GM21423 (cell line): ENCODE measurements at regions not wholly inside any gene's neighbourhood (a gene's known extent, or its start where the extent isn't known, plus 50 kb on each side); places are given as distances from the start of the nearest gene placed in this dataset.
"Not testable (repeated sequence)": the region's sequence is repeated elsewhere in the genome, so short reads cannot be mapped to it uniquely, and the experiment has no call there.

ENCODE experiments used
- ATAC-seq: cut with Tn5 transposase; IDR thresholded peaks from one replicate; pipeline ENCODE4 v1.9.1; 2021; ENCODE audit warnings: mild to moderate bottlenecking, moderate library complexity; ENCODE audit not compliant: unreplicated experiment

- ATAC-seq, result no peak
Observed at GRCh38 chr2:167844714-167845530, 402.5 kb downstream of the STK39 start.

- ATAC-seq, result no peak
Observed at GRCh38 chr2:167843657-167844056, 403.7 kb downstream of the STK39 start.

- ATAC-seq, result no peak
Observed at GRCh38 chr2:167843217-167843616, 404.2 kb downstream of the STK39 start.

GRCh38 chr2:167842047-167842446 lies 405.3 kb downstream of the STK39 start:
- ATAC-seq, result no peak

GRCh38 chr2:167835290-167835689 lies 412.1 kb downstream of the STK39 start:
- not testable (repeated sequence) for ATAC-seq

GRCh38 chr2:167834707-167835106 lies 412.7 kb downstream of the STK39 start:
- no peak for ATAC-seq

GRCh38 chr2:167833294-167833693 lies 414.1 kb downstream of the STK39 start:
- ATAC-seq, result no peak

- ATAC-seq, result no peak
Observed at GRCh38 chr2:167832868-167833287, 414.5 kb downstream of the STK39 start.

- no peak for ATAC-seq
Observed at GRCh38 chr2:167827352-167828097, 419.9 kb downstream of the STK39 start.

GRCh38 chr2:167826906-167827305 lies 420.5 kb downstream of the STK39 start:
- no peak for ATAC-seq

- ATAC-seq, result no peak
Observed at GRCh38 chr2:167825664-167826063, 421.7 kb downstream of the STK39 start.

GRCh38 chr2:167822690-167823465 lies 424.5 kb downstream of the STK39 start:
- no peak for ATAC-seq

- ATAC-seq, result no peak
Observed at GRCh38 chr2:167820488-167820887, 426.9 kb downstream of the STK39 start.

- no peak for ATAC-seq
Observed at GRCh38 chr2:167818521-167818920, 428.9 kb downstream of the STK39 start.

- no peak for ATAC-seq
Observed at GRCh38 chr2:167817908-167818307, 429.5 kb downstream of the STK39 start.

GRCh38 chr2:167817422-167817821 lies 430.0 kb downstream of the STK39 start:
- no peak for ATAC-seq

- ATAC-seq, result no peak
Observed at GRCh38 chr2:167816874-167817290, 430.5 kb downstream of the STK39 start.

- peak; percentile 90 for ATAC-seq
Observed at GRCh38 chr2:167814881-167815718, 432.3 kb downstream of the STK39 start.

- ATAC-seq, result not testable (repeated sequence)
Observed at GRCh38 chr2:167814482-167814880, 432.9 kb downstream of the STK39 start.

- ATAC-seq, result not testable (repeated sequence)
Observed at GRCh38 chr2:167809799-167810198, 437.6 kb downstream of the STK39 start.
